ENCODE measurements at regions not wholly inside any gene's neighbourhood (a gene's known extent, or its start where the extent isn't known, plus 50 kb on each side); places are given as distances from the start of the nearest gene placed in this dataset.
"Not testable (repeated sequence)": the region's sequence is repeated elsewhere in the genome, so short reads cannot be mapped to it uniquely, and the experiment has no call there.

DNA sequence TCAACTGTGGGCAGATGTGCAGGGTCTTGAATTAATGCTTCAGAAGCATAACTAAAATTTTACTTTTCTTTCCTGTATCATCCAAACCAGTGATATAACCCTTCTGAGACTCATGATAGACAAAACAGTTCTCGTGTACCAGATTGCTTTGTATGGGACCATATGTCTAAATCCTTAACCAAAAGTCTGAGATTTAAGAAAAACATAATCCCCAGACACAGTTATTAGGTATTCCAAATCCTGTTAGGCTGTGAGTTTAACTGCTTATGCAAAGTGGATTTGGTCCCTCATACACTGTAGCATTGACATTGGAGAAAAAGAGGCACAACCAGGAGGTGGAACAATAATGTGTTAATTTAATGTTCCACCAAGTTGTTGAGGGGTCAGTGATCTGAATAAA is 235.0 kb downstream of the PMAIP1 start:
- DNase-seq (ENCODE audit: low read depth) = no peak

DNA sequence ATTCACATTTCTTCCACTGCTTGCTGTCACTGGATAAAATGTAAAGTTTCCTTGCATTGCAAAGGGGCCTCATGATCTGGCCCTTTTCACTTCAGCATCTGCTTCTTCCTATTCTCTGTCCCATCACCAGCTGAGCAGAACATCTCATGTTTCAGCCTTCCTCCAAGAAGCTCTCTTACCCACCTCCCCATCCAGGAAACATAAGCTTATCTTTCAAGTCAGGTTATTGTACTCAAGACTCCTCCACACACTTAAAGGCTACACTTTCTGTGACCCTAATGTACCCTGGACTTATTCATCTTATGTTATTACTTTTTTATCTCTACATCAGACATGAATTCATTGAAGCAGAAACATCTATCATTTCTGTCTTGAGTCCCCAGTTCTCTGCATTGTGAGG is 230.5 kb downstream of the PMAIP1 start:
- DNase-seq (ENCODE audit: low read depth) = no peak

DNA sequence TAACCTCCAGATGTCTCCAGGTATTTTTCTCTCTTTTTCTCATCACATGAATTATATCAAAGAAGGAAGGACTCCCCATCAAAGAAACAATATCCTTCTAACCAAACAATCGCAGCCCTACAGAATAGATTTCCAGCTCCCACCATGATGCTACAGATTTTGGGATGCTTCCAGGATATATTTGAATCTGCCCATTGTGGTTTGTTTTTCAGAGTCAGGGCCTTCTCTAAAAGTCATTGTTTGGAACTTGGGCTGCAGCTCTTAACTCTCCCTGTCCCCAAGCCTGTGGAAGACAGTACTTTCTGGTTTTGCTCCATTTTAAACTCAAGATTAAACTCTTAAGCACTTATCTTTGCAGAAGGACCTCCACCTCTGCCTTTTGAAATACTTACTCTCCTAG is 223.2 kb downstream of the PMAIP1 start:
- DNase-seq (ENCODE audit: low read depth) = no peak

DNA sequence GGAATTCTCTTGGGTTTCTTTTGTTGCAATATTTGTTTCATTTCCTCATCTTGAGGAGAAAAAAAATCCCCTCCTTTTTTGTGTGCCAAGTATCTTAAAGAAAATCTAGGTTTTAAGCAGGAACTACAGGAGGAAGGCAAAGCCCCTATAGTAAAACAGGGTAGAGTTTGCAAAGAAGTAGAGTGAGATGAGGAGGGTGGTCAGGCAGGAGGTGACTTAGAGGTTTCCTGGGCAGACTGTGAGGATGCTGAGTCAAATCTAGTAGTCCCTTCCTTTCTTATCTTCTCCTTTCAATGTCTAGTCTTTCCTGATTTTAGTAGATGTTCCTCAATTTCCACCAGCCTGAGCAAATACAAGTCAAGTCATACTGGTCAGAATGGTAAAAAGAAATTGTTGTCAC is 222.5 kb downstream of the PMAIP1 start:
- no peak for DNase-seq (ENCODE audit: low read depth)

DNA sequence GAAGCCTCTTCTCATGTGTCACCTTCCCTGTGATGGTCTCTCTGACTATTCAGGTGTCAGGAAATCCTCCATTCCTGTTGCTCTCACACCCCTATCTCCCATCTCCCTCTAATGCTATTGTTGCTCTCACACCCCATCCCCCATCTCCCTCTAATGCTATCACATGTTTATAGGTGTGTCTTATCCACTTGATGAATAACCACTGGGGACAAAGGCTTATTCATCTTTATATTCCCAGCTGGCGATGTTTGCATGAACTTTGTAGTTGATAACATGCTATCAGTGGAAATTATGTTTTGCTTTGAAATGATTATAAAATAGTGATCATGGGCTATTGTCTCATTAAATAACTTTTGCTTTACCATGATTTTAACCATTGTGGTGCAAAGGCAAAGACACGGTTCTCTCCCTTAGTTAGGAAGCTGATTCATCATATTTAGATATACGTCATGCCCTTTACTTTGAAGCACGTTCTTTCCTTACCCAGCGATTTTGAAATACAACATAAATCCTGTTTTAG is 220.5 kb downstream of the PMAIP1 start:
- no peak for DNase-seq (ENCODE audit: low read depth)

DNA sequence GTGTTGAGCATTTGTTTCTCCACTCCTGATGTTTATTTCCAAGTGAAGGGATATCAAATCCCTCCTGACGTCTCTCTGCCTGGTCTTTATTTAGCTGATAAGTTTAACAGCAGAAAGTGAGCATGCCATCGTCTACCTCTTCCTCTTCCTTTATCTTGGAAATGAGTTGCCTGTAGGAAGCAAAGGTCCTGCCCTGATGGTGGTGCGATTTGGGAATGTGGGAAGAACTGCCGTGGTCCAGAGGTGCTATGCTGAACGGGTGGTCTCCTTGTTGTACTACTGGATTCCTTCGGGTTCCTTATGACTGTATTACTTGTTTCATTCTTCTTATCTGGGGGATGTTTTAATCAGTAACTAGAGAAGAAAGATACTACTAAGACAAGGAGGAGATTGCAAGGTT is 217.5 kb downstream of the PMAIP1 start:
- no peak for DNase-seq (ENCODE audit: low read depth)

DNA sequence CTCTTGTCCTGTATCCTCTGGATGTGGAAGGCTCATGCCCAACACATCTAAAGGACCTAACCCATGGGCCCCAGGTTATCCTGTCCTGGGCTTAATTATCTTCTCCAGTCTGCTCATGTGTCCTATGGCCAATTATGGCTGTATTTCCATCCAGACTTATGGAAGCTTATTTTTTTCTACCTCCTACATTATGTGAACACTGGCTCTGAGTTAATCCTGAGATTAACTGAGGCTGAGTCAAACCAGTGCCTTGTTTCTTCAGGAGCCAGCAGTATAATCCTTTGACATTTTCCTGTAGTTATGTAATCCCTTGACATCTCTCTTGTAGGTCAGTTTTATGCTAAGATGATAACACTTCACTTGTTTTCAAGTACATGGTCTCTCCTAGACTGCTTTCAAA is 213.6 kb downstream of the PMAIP1 start:
- DNase-seq (ENCODE audit: low read depth) = no peak

DNA sequence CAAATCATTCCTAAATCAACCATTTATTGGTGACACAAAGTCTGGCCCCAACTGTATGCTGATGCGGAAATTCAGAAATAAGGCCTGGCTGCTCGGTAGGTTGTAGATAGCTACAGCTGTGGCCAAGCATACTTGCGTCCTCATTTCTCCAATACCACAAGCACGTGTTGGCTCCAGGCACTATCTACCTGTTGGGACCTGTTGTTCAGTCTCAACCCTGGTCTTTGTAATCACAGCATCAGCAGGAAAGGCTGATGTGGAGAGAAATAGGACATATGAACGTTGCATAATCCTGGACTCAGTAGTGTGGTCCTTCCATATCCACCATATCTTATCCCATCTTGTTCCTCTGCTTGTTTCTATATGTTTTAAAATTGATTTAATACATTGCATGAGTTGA is 212.6 kb downstream of the PMAIP1 start:
- no peak for DNase-seq (ENCODE audit: low read depth)

DNA sequence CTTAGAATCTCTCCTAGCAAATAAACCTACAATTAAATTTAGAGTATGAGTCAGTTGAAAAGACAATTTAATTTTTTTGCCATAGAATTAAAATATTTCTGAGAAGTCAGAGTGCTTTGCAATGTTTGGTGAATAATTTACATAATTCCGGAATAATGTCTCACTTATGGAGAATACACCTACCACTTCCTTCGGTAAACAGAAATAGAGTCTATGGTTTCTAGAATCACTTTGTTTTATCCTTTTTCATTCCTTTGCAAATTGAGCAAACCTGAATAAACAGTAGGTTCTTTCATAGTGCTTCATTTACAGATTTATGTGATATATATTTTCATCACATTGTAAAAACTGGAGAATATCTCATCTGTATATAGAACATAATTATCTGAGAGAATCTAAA is 211.7 kb downstream of the PMAIP1 start:
- no peak for DNase-seq (ENCODE audit: low read depth)

DNA sequence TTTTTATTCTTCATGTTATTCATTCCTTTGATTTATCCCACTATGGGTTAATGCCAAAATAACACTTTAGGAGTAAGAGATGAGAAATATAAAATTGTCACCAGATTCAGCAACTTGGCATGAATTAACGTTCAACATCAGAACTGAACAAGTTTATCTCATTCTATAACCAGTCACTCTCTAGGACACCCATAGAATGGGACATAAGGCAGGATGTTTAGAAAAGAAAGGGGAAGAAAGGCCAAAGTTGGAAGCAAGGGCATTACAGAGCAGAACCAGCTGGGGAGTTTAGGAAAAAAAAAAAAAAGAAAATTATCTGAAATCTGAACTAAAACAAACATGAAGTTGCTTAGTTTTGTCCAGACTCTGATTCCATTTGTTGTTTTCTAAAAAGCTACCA is 211.0 kb downstream of the PMAIP1 start:
- no peak for DNase-seq (ENCODE audit: low read depth)

DNA sequence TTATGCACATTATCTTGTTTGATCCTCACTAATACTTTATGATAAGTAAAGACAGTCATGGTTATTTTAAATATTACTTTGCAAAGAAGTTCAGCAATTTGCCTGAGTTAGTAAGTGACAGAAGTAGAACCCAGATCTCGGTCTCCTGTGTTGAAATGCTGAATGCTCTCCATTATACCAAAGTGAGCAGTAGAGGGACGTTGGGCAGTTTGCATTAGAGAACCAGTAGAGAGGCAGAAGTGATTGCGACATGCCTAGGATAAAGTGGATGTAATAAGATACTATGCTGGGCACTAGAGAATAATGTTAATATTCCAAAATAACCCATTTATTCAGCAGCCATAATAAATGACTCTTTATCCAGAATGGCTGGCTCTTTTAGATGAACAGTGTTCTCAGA is 201.0 kb downstream of the PMAIP1 start:
- DNase-seq (ENCODE audit: low read depth) = no peak

DNA sequence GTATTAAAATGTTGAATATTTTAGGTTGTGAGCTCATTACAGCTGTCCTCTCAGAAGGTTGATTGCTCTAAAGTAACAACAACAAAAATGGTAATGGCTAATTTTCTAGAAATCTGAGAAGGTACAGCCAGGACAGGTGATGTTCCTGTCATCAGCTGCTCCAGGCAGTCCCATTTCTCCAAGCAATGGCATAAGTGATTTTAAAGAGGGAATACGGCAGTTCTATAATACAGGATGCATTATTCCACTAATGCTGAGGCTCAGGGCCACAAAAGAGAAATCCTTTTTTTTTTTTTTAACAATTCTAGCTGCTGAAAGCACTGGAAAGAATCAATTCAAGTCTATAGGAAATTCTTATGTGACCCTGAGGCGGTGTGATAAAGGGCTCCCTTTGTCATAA is 199.9 kb downstream of the PMAIP1 start:
- no peak for DNase-seq (ENCODE audit: low read depth)

DNA sequence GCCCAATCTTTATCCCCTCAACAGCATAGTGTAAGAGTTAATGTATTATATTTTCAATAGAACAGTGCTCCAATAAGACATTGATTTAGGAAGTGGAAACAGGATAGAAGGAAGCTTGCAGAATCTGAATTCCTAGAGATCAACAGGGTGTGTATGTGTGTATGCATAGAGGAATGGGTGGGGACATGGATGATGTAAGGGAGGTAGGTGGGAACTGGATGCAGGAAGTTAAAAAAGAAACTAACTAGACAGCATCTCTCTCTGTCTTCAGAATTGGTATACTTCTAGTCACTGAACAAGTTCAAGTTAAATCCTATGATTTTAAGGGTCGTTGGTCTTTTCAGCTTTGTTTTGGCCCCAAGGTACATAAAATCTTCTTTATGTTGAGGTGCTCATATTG is 196.6 kb downstream of the PMAIP1 start:
- DNase-seq (ENCODE audit: low read depth) = no peak

DNA sequence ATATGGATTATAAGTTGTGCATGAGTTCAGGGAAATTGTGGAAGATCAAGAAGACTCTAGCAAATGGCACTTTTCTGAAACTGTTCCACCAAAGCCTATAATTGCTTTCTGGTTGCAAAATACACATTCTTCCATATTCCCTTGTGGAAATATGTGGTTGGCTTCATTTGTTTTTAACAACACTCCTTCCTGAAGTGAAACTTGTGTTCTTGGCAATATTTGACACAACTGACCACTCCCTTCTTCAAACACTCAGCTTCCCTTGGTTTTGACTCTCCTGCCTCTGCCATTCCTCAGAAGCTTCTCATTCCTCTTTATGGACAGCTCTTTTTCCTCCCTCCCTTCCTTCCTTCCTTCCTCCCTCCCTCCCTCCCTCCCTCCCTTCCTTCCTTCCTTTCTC is 192.3 kb downstream of the PMAIP1 start:
- no peak for DNase-seq (ENCODE audit: low read depth)

DNA sequence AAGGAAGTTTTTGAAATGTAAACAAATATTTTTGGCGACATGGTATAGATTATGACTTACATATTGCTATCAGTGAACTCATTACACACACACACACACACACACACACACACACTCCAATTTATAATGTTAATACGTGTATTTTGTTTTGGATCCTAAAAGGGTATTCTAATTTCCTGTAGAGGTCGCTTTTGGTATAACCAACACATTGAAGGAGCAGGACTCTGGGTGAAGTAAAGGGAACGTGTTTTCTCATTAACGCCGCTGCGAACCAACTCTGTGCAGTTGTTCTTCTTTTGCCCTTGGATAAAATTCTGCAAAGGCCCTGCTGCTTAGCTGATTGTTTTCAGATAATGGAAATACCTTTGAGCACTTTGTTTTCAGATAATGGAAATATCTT is 190.4 kb downstream of the PMAIP1 start:
- DNase-seq (ENCODE audit: low read depth) = no peak

DNA sequence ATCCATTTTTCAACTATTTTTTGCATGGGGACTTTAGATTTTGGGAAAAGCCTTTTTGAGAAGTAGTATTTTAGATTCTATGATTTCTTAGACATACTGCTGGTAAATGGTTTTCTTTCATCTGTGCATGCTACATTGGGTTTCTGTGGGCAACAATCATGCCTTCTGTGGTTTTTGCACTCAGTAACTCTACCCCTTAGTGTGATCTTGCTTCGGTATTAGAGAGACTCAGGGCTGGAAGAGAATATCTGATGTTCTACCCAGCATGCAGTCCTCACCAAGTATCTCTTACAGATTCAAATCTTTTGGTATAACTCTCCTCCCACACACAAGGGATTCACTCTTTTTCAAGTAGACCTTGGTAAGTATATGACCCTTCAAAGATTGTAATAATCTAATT is 183.0 kb downstream of the PMAIP1 start:
- no peak for DNase-seq (ENCODE audit: low read depth)

DNA sequence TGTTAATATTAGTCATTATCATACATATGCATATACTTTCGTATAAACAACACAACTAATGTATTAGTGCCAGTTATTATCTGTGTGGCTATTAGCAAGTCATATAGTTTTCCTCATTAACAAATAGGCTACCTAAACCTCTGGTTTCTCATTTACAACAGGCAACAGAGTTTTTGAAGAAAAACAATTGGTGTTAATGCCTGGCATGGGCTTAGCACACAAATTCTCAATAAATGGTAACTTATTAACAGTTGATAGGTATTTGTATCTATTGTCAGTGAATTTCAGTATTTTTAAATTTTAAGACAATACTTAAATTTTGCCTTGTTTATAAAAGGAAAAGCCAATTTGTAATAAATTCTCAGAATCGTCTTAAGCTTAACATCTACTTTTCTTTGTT is 182.5 kb downstream of the PMAIP1 start:
- DNase-seq (ENCODE audit: low read depth) = no peak

DNA sequence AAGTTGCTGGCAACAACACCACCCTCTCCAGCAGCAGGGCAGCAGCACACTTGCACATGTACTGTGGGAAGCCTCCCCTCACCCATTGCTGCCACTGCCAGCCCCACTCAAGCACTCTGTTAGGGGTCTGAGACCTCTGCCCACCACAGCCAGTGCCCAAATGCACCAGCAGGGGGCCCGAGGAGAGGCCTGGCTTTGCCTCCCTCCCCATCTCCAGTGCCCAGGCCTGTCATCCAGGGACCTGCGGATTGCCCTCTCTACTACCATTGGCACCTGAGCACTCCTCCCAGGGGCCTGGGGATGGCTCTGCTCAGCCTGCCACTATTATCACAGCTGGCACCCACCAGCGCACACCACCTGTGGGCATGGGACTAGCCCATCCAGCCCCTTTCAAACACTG is 175.7 kb downstream of the PMAIP1 start:
- DNase-seq (ENCODE audit: low read depth) = no peak

DNA sequence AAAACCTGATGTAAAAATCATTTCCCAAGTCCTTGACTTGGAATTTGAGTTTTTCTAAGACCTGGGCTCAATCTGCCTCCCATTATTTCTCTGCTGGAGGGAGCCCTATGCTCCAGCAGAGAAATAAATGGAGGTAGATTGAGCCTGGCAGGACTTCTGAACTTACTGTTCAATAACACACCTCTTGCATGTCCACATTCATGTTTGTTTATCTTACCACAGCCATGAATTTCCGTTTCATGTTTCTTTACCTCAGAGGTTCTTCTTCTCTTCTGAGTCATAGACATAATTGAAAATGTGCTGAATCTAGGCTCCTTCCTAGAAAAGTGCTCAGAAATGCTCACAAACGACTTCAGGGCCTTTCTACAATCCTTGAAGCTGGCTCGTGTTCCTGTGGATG is 170.8 kb downstream of the PMAIP1 start:
- DNase-seq (ENCODE audit: low read depth) = no peak

DNA sequence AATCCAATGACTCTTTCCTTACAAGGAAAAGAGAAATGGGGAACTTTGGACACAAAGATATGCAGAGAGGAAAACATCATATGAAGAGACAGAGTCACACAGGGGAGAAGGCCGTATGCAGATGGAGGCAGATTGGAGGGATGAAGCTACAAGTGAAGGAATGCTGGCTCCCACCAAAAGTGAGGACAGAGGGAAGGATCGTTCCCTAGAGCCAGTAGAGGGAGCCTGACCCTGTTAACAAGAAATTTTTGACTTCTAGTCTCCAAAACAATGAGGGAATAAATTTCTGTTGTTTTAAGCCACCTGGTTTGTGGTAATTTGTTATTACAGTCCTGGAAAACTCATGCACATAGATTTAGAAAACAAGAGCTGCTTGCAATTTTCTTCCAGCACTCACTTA is 169.3 kb downstream of the PMAIP1 start:
- DNase-seq (ENCODE audit: low read depth) = no peak

DNA sequence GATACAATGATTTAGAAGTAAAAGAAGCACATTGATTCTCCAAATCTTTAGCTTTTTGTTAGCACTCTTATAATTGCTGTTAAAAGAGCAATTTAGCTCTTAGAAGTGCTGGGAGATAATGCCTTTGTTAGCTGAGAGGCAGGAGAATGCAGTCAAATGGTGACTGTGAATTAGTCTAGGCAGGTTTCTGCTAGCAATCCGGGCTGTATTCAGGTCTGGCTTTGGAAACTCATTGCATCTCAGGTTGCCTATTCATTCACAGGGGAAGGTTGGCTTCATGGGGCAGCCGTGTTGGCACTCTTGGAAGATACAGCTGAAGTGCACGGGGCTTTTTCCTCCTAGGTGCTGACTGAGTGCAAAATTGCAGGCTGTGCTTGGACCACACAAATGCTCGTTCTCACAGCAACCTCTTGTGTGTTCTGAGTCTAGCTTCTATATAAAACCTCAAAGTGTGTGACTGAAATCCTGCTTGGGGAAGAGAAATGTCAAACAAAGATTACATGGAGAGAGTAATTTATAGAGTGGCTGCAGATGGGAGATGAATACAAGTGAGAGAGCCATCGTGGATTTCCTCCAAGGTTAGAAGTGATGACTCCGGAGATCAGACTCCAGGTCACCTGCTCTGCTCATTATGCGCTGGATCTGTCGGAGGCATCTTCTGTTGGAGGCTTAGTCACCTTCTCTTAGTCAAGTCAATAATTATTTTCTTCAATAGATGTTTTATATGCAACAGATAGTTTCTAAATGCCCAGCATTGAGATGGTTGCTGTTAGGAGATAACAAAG is 167.8 kb downstream of the PMAIP1 start:
- DNase-seq (ENCODE audit: low read depth) = no peak

DNA sequence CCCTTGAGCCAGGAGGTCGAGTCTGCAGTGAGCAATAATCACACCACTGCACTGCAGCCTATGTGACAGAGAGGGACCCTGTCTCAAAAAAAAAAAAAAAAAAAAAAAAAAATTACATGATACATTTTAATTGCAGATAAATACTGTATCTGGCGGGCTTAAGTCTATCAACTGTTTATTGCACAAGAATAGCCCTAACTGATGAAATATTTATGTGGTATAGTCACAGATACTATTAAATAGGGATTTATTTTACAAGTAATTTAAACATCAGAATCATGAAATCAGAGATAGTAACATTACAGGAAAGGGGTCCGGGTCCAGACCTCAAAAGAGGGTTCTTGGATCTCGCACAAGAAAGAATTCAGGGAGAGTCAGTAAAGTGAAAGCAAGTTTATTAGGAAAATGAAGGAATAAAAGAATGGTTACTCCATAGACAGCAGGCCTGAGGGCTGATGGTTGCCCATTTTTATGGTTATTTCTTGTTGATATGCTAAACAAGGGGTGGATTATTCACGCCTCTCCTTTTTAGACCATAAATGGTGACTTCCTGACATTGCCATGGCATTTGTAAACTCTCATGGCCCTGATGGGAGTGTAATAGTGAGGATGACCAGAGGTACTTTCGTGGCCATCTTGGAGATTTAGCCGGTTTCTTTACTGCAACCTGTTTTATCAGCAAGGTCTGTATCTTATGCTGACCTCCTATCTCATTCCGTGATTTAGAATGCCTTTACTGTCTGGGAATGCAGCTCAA is 166.6 kb downstream of the PMAIP1 start:
- no peak for DNase-seq (ENCODE audit: low read depth)

DNA sequence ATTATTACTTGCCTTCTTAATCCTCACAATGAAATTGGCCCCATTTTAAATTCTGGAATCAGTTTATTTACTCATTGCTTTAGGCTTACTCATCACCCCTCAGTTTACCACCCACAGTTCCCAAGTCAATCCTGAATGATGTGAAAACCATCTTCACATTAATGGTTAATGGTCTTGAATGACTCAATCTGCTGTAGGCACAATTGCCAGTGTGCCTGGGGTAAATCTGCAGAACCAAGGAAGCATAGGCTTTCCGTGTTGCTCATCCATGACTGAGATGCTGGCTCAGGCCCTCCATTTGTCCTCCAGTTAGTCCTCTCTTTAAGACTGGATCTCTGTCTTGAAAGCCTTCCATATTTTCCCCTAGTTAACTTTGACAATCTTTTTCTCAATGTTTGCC is 164.5 kb downstream of the PMAIP1 start:
- no peak for DNase-seq (ENCODE audit: low read depth)

DNA sequence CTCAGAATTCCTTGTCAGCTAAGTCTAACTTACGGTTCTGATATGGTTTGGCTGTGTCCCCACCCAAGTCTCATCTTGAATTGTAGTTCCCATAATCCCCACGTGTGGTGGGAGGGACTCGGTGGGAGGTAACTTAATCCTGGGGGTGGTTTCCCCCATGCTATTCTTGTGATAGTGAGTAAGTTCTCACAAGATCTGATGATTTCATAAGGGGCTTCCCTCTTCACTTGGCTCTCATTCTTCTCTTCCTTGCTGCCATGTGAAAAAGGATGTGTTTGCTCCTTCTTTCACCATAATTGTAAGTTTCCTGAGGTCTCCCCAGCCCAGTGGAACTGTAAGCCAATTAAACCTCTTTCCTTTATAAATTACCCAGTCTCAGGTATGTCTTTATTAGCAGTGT is 163.0 kb downstream of the PMAIP1 start:
- DNase-seq (ENCODE audit: low read depth) = not testable (repeated sequence)

Measured in activated T-helper 1 cell treated with Interleukin-2 at 50 U/mL for 16 hours (primary cell).